Heart left ventricle (tissue), 13 donors: ENCODE measurements at regions not wholly inside any gene's neighbourhood (a gene's known extent, or its start where the extent isn't known, plus 50 kb on each side); places are given as distances from the start of the nearest gene placed in this dataset.

Source experiments
- POLR2A ChIP-seq, 2 donors: fragments of 450-650 bp; IDR thresholded peaks; one replicate each; pipeline ENCODE4 v1.6.1; 2017; ENCODE audit warnings: antibody characterized with exemption in 2 of 2, mild to moderate bottlenecking in 2 of 2, moderate library complexity in 2 of 2
- TF ChIP-seq, protein P1 (sequence below), 12 donors: fragments of 200-600 bp; sonication (generic) in 4 of 12; IDR thresholded peaks; one replicate each; pipeline versions ENCODE4 v1.5.0 to v1.8.0; 2018 to 2022; ENCODE audit warnings: antibody characterized with exemption in 12 of 12, mild to moderate bottlenecking in 5 of 12
- donor health status: ischemic (EF 13 %, LVEDD 7.1; RV severe dilation, severe dysfunction).
- donor health status: DM: no; HTN: yes; CAD: no.
- donor health status: DM: no; HTN: no; CAD: no.
- donor health status: ischemic (EF 25% LVEDD 6.9; RV normal size, moderate dysfunction).
- donor health status: ischemic (EF 25% LVEDD 5.7; RV mildly dilated, moderate dysfunction).
- donor health status: ischemic (EF 35%, LVEDD 5.7; RV mildly dilated, moderate dysfunction).
- donor health status: nonischemic (EF 11% LVEDD 7.7; RV severe dilation, severe dysfunction).
- donor health status: DM: yes; HTN: yes; CAD: no.
- donor health status: PGD.
- donor health status: ischemic (EF 29% LVEDD 5.4; RV normal size, mild dysfunction).
- donor health status: nonischemic (EF 23%, LVEDD 6.1; RV moderate dilation, normal function).

DNA sequence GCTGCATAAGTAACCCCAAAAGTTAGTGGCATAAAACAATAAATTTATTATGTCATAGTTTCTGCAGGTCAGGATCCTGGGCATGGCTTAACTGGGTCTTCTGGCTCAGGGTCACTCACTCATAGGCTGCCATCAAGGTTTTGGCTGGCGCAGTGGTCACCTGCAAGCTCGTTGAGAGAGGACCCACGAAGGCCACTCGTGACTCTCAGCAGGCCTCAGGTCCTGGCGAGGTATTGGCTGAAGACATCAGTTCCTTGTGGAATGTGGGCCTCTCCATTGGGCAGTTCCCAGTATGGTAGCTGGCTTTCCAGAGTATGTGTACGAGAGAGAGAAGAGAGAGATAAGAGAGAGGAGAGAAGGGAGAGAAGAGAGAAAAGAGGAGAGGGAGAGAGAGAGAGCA, 138.3 kb upstream of the KLF14 start:
- TF ChIP-seq, protein P1, sequence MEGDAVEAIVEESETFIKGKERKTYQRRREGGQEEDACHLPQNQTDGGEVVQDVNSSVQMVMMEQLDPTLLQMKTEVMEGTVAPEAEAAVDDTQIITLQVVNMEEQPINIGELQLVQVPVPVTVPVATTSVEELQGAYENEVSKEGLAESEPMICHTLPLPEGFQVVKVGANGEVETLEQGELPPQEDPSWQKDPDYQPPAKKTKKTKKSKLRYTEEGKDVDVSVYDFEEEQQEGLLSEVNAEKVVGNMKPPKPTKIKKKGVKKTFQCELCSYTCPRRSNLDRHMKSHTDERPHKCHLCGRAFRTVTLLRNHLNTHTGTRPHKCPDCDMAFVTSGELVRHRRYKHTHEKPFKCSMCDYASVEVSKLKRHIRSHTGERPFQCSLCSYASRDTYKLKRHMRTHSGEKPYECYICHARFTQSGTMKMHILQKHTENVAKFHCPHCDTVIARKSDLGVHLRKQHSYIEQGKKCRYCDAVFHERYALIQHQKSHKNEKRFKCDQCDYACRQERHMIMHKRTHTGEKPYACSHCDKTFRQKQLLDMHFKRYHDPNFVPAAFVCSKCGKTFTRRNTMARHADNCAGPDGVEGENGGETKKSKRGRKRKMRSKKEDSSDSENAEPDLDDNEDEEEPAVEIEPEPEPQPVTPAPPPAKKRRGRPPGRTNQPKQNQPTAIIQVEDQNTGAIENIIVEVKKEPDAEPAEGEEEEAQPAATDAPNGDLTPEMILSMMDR (IDR thresholded peaks at IDR 0.05) = no peak
- no peak for TF ChIP-seq POLR2A (IDR thresholded peaks at IDR 0.05)
